GM19372 (cell line): ENCODE measurements at regions not wholly inside any gene's neighbourhood (a gene's known extent, or its start where the extent isn't known, plus 50 kb on each side); places are given as distances from the start of the nearest gene placed in this dataset.
A peak's percentile ranks its signal among the peaks of the same experiment; 100 is the strongest.

Experiments
- ATAC-seq: cut with Tn5 transposase; IDR thresholded peaks from one replicate; pipeline ENCODE4 v1.9.1; 2021; ENCODE audit warnings: mild to moderate bottlenecking, low read depth, moderate library complexity; ENCODE audit not compliant: unreplicated experiment

DNA sequence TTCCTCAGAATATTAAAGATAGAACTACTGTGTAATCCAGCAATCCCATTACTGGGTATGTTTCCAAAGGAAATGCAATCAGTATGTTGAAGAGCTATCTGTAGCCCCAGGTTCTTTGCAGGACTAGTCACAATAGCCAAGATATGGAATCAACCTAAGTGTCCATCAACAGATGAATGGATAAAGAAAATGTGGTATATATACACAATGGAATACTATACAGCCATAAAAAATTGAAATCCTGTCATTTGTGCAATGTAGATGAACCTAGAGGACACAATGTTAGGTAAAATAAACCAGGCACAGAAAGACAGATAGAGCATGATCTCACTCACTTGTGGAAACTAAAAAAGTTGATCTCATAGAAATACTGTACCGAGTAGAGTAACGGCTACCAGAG lies 306.0 kb upstream of the MARCKS start:
- ATAC-seq: no peak

DNA sequence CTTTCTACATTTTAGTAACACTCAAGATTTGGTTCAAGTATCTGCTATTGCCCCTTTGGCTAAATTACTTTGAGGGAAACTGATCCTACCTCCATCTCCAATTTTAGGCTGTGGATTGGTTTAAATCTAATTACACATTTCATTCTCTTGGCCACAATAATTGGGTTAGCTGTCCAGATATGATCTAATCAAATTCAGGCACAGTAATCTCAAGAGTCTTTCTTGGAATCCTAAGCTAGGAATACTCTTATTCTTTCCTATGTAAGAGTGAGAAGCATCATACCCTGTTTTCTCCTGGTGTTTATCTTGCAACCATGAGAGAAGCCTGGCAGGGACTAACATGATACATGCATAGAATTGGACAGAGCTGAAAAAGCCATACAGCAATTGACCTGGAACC lies 300.4 kb upstream of the MARCKS start:
- ATAC-seq: no peak

DNA sequence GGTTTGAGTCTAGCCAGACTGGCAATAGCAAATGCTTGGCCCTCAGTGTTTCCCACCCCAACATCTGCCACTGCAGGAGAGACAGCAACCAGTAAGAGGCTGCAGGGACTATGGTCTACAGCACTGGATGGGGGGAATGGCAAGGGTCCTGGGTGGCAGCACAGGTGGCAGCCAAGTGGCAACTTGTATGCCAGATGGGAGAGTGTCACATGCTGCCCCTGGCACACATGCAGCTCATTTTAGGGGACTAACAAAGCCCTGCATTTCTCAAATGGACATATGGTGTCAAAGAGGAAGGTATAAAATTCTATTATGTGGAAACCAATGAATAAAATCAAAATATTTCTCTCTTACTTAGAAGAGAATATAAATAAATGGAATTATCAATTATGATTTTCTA lies 298.7 kb upstream of the MARCKS start:
- no peak for ATAC-seq

DNA sequence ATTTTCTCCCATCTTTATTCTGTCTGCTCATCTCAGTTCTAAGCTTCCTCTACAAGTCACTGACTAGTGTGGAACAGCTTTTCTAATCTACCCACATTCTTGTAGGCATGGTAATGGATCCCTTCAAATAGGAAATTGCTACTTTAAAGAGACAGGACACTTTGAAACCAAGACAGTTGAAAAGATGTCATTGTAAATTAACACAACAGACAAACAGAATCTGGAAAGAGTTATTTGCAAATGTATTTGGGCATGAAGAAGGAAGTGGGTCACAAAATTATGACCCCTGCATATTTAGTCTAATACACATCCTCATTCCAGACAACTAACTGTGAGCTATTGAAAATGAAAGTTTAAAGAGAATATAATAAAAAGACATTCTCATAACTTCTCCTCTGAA lies 298.2 kb upstream of the MARCKS start:
- no peak for ATAC-seq

DNA sequence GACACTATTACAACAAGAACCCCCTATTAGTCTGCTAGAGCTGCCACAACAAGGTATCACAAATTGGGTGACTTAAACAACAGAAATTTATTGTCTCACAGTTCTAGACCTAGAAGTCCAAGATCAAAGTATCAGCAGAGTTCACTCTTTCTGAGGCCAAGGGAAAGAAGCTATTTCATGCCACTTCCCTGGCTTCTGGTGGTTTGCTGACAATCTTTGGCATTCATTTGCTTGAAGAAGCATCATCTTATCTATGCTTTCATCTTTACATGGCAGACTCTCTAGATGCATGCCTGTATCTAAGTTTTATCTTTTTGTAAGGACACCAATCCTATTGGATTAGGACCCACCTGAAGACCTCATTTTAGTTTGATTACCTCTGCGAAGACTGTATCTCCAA lies 296.8 kb upstream of the MARCKS start:
- ATAC-seq: no peak

DNA sequence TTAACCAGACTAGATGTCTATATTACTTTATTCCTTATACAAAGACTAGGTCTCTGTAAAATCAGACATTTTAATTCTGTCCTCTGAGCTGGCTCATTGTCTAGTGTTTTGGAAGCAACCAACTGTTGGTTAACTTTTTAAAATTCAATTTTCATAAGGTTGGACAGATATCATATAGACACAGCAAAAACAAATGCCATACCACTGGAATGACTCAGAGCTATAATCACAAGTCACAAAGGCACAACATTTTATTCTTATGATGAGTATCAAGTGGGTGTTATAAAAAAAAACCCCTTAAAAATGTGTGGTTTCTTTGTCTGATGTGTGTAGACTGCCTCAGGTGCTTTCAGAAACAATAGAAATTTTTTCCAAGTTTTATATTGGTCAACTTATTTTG lies 296.2 kb upstream of the MARCKS start:
- ATAC-seq: no peak

DNA sequence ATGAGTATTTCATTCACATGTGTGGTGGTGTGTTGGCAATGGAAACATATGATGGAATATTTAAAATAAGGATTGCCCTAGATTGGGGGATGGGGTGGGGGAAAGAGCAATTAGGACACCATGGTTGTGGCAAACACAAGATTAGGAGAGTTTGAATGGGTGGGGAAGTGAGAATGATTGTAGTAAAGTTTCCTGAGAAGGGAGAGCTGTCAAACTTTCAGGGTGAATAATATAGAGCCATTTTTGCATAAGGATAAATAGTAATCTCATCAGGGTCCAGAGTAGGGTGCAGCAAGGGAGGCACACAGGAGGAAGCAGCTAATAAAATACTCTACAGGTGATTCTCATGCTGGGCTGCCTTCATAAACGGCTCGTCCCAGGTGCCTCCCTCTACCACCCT lies 294.9 kb upstream of the MARCKS start:
- no peak for ATAC-seq

DNA sequence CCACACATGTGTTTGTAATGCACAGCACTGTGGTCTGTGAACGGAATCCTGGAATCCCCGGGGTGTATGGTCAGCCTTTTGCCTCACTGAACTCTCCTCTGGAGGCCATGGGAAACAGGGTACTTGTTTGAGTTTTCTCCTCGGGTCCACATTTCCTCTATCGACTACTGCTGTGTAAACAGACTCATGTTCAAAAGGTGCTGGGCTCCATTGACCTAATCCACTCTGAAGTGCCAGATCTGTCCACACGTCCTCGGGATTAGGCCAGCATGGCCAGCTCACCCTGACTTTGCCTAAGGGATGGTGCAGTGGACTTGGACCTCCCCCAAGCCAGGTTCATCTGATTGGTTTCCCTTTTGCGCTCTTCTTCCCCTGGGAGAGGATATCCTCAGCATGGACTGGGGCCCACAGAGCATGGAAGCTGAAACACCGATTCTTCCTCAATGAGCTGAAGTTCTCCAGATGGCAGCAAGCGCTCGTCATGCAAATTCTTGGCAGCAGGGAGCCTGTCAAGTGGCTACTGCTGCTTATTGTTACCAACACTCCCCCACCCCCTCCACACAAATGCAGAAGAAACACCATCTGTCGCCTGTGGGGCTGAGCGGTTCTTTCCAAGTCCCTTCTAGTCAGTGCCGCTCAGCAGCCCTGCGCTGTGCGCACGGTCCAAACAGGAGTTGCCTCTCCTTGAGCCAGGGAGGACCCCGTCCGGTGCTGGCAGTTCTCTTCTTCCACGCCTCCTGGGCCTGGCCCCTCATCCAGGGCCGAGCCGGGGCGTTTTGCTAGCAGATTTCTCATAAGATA lies 292.6 kb upstream of the MARCKS start:
- ATAC-seq: no peak

DNA sequence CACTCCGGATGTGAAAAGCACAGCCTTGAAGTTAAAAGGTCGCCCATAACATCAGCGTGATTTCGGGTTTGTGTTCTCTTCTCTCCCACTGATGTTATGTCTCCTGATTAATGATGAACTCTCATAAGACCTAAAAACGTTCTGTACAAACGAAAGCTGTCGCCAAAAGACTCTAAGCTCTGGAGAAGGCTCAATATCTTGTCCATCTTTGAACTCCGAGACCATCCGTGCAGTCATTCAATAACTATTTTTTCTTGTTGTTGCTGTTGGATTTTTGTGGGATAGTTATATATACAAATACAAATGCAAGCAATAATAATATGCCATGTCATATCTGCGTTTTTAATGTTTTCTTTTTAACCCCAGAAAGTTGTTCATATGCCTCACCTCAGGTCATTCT lies 291.8 kb upstream of the MARCKS start:
- ATAC-seq: no peak

DNA sequence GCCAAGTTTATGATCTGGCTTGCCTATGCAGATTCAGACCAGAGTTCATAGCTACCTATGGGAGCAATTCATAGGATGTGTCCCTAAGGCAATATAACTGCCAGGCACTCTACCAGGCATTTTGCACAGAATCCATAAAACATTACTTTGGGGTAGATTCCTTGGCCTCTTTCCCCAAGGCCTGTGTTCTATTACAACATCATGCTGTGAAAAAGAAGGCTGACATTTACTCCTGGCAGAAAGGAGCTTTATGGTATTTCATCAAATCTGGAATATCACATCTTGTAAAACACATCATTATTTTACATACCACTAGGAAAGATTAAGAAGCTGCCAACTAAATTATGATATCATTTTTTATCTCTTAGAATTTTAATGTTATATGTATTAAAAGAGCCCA lies 287.0 kb upstream of the MARCKS start:
- ATAC-seq: no peak

DNA sequence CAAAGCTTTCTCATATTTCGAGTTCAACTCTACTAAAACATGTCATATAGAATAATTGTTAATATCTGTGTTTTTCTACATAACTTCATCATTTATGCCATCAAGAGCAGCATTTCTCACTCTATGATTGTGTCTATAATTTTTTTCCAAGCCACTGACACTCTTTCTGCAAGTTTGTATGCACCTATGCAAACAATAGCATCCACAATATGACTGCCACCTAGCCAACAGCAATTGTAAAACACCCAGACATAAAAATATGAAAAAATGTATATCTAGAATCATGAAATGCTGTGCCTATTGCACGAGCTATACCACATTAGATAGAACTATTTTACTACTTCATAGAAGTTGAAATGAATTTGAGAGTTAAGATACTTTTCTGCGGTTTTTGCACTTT lies 286.5 kb upstream of the MARCKS start:
- ATAC-seq: no peak

DNA sequence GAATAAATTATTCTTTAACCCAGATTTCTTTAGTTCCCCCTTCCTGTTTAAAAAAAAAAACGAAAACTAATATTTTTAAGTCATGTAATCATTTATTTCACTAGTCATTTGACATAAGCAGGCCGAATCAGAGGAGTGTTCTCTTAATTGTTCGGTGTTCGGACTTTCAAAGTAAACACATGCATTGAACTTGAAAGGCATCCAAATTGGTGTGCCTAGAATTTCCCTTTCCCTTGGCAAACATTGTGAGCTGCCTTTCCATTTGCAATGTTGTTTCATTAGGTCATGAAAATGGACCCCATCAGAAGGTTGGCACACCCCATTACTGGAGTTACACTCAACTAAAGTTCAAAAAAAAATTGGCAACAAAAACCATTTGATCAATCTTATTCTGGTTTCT lies 283.0 kb upstream of the MARCKS start:
- ATAC-seq: no peak

DNA sequence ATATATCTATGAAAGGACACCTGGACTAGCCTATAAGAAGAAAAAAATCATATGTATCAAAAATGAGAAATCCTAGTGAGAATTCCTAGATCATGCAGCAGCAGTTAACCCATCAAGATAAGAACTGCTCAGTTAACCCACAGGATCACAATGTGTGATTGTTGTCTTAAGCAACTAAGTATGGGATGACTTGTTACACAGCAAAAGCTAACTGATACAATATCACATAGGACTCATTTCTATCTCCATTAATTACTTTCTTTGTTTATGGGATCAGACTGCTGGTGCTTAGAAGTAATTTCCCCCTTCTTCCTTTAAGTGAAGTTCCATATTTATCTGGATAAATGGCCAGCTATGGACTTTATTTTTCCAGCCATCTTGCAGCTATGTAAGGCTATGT lies 280.8 kb upstream of the MARCKS start:
- ATAC-seq: no peak

DNA sequence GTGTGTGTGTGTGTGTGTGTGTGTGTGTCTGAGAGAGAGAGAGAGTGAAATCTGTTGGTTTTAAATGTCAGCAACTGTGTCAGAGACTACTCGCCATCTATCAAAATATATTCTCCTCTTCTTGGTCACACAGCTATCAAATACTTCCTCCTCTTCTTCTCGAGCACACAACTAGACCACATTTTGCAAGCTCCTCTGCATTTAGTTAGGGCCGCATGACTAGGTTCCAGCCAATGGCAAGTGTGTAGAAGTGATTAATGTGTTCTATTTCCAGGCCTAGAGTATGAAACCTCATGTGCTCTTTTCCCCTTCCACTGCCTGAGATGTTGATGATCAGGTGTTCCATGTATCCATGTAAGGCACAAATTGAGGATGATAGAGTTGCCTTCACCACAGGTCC lies 278.5 kb upstream of the MARCKS start:
- ATAC-seq: no peak

DNA sequence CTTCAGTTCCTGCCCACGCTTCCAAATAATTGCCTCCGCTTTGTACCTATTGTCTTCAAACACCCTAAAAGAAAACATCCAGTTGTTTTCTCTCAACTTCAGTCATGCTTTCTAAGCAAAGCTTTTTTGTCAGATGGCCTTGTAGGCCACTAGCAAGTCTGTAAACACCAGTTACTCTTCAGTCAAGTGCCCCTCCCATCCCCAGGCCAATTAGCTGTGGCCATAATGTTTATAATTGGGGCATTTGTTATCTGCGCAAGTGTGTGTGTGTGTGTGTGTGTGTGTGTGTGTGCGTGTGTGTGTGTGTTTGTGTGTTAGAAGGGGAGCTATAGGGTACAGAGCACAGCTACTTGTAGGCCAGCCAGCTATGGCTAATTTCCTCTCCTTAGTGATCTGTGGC lies 272.4 kb upstream of the MARCKS start:
- ATAC-seq: no peak

DNA sequence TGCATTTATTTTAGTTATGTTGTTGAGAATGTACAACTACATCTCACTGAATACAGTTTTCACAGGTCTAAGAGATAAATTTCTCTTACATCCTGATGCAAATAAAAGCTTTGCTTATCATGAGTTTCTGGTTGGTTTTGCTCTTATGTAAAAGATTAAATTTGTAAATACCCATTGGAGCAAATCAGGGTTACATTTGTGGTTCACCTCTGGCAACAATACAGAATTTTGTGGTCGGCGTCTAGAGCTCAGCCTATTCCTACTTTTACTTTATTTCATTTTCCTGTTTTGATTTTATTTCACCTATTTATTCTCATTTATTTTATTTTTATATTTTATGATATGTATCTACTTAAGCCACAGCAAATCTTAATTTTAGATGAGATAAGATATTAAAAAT lies 271.9 kb upstream of the MARCKS start:
- ATAC-seq: no peak

DNA sequence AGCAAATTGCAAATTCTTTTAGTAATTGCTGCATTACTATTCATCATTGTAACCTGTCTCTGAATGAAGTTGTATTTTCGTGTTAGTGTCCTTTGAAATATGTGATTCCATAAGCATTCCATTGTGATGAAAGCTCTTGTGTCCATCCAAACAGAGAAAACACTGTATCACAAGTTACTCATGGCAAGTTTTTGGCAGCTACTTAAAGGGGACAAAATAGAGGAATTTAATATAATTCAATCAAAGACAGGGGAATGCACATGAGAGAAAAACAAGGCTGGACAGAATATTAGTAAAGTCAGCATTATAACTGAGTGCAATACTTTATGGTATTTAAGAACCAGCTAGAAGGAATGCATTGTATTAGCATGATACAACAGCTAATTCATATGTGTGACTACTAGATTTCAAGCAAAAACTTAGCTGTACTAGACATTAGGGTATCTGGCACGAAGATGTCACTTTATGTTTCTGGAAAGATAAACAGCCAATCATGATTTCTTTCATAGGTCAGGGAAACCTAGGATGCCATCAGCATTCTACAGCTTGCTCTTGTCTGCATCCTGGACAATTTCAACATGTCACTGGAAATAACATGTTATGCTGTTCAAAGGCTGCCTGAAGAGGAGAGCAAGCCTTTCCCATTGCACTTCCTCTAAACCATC lies 270.6 kb upstream of the MARCKS start:
- no peak for ATAC-seq

DNA sequence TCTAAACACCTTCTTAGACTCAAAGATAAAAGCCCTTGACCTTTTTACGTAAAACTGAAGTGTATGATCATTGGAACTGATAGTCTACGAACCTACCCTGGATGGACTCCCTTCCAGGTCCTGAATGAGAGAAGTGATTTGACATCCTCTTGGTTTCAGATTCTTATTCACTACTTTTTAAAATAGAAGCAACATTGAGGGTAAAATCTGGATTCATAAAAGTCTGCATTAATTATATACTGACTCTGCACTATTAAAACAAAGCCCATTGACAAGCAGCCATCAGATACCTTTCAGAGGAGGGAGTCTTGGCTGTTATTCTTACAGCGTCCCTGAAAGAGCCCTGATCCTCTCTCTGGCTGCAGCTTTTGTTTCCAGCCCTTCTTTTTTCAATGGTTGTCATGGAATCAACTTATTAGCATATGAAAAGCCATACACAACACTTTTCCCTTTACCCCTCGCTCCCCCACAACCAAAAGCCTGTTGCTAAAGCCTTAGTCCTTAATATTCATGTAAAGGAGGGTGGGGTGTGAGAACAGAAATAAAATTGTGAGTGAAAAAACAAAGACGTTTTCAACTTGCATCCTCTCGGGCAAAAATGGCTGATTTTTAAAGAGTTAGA lies 270.0 kb upstream of the MARCKS start:
- no peak for ATAC-seq

DNA sequence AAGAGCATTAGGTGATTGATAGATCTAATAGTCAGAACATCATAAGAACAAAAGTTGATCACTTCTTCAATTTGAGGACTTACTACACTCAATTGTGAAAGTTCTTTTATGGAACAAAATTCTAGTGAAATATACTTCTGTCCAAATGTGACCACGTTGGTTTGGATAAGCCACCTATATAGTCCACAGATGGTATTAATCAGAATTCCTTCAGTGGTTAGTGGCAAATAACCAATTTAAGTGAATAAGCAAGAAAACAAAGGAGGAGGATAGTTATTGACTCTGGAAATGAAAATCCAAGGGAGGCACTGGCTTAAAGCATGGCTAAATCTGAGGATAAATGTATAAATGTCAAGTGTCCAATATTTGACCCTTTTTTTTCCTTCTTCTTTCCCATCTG lies 268.5 kb upstream of the MARCKS start:
- ATAC-seq: no peak

DNA sequence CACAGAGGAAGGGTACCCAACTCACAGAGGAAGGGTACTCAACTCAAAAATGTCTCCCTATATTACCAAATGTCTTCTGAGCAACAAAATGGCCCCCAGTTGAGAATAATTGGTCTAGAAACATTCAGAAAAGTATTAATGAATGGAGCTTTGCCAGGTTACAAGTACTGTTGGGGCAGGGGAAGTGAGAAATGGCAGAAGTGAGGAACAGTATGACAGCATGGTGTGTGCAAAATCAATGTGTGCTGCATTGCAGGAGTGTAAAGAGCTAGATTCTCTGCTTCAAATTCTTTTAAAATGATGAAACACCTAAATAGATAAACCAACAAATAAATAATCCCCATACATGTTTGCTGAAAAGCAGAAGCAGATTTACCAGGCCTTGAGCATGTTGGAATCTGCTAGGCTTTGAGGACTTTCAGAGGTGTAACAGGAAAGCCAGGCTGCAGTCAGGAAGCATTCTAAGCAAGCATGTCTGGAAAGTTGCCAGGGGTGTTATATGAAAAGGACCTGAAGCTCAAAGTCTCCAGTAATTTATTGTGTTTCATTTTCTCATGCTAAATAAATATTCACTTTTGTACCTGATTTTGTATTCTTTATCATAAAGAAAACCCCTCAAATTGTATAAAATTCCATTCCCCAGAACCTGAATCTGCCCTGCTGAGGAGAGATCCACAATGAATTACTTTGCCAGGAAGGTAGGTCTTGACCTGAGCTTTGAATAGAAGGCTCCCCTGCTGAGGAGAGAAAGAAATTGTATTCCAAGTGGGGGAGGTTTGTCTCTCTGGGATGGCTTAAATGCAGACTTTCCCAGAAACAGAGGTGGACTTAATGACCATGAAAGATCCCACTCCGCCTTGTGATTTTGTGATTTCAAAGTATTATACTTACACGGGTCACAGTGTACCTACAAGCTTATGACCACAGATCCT lies 265.0 kb upstream of the MARCKS start:
- peak; percentile 60 for ATAC-seq

DNA sequence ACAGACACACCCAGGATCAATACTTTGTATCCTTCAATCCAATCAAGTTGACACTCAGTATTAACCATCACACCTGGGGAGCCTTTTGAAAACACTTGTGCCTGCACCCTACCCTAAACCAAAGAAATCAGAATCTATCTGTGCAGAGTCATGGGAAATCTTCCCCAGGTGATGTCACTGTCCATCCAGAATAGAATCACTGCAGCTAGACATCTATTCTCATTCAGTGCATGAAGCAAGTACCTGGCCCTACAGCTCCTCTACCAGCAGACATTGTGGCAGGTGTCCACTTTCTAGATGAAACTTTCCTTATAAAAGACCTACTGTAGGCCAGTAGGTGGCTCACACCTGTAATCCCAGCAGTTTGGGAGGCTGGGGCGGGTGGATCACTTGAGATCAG lies 262.4 kb upstream of the MARCKS start:
- ATAC-seq: no peak
